IPS-20b (cell line): ENCODE measurements at regions not wholly inside any gene's neighbourhood (a gene's known extent, or its start where the extent isn't known, plus 50 kb on each side); places are given as distances from the start of the nearest gene placed in this dataset.
"Not testable (repeated sequence)": the region's sequence is repeated elsewhere in the genome, so short reads cannot be mapped to it uniquely, and the experiment has no call there.

ENCODE experiments used
- H3K27ac ChIP-seq: one replicate; pipeline ENCODE4 v1.5.1; 2013; ENCODE audit warnings: low read length
- H3K27me3 ChIP-seq: 2 replicates; pipeline ENCODE4 v1.6.1; 2013; ENCODE audit warnings: mild to moderate bottlenecking, low read length, inconsistent platforms; ENCODE audit not compliant: insufficient read depth
- H3K36me3 ChIP-seq: 2 replicates; pipeline ENCODE4 v1.6.1; 2013; ENCODE audit warnings: low read depth, mild to moderate bottlenecking, inconsistent platforms, low read length, moderate library complexity; ENCODE audit not compliant: insufficient read depth
- H3K4me1 ChIP-seq: 2 replicates; pipeline ENCODE4 v1.6.1; 2013; ENCODE audit warnings: mild to moderate bottlenecking, control low read depth, inconsistent platforms, low read length, moderate library complexity; ENCODE audit not compliant: insufficient read depth
- H3K4me3 ChIP-seq: 2 replicates; pipeline ENCODE4 v1.5.1; 2013; ENCODE audit warnings: mild to moderate bottlenecking, low read length, inconsistent platforms
- H3K9ac ChIP-seq: 2 replicates; pipeline ENCODE4 v1.6.1; 2013; ENCODE audit warnings: low read depth, mild to moderate bottlenecking, inconsistent platforms, low read length, moderate library complexity
- H3K9me3 ChIP-seq: 2 replicates; pipeline ENCODE4 v1.6.1; 2013; ENCODE audit warnings: mild to moderate bottlenecking, low read depth, low read length, inconsistent platforms; ENCODE audit not compliant: insufficient read depth

- Histone ChIP-seq H3K36me3 (no peaks in the 10 kb centered on the region), H3K9ac (no peak overlapping the region)
Observed at GRCh38 chr12:88868050-88868449, 287.8 kb upstream of the KITLG start.

GRCh38 chr12:88867510-88867909 lies 287.2 kb upstream of the KITLG start:
- no peak overlapping the region for H3K27ac ChIP-seq
- no peak overlapping the region for H3K4me3 ChIP-seq
- no peaks in the 10 kb centered on the region for H3K9me3 ChIP-seq
- peaks cover 7% of the 10 kb centered on the region for H3K4me1 ChIP-seq
- H3K9ac ChIP-seq = no peak overlapping the region
- H3K36me3 ChIP-seq = no peaks in the 10 kb centered on the region
- H3K27me3 ChIP-seq = no peaks in the 10 kb centered on the region

More at GRCh38 chr12:88868050-88868449, 287.8 kb upstream of the KITLG start:
- H3K27me3 ChIP-seq = no peaks in the 10 kb centered on the region
- H3K27ac ChIP-seq = no peak overlapping the region
- peaks cover 5% of the 10 kb centered on the region for H3K4me1 ChIP-seq
- H3K4me3 ChIP-seq = no peak overlapping the region
- H3K9me3 ChIP-seq = no peaks in the 10 kb centered on the region

GRCh38 chr12:88866881-88867280 lies 286.6 kb upstream of the KITLG start:
- H3K36me3 ChIP-seq = no peaks in the 10 kb centered on the region
- no peaks in the 10 kb centered on the region for H3K9me3 ChIP-seq
- no peak overlapping the region for H3K4me3 ChIP-seq
- H3K27me3 ChIP-seq = no peaks in the 10 kb centered on the region
- H3K9ac ChIP-seq = no peak overlapping the region
- H3K27ac ChIP-seq = no peak overlapping the region
- peaks cover 7% of the 10 kb centered on the region for H3K4me1 ChIP-seq

- no peak overlapping the region for H3K4me3 ChIP-seq
- no peak overlapping the region for H3K9ac ChIP-seq
- H3K4me1 ChIP-seq = peaks cover 7% of the 10 kb centered on the region
- H3K27me3 ChIP-seq = no peaks in the 10 kb centered on the region
- H3K27ac ChIP-seq = no peak overlapping the region
- H3K36me3 ChIP-seq = no peaks in the 10 kb centered on the region
- H3K9me3 ChIP-seq = no peaks in the 10 kb centered on the region
Observed at GRCh38 chr12:88865537-88865936, 285.3 kb upstream of the KITLG start.

- Histone ChIP-seq H3K36me3 (no peaks in the 10 kb centered on the region), H3K27ac (no peak overlapping the region), H3K4me1 (peaks cover 7% of the 10 kb centered on the region), H3K4me3 (no peak overlapping the region), H3K9me3 (no peaks in the 10 kb centered on the region), H3K27me3 (no peaks in the 10 kb centered on the region), H3K9ac (no peak overlapping the region)
Observed at GRCh38 chr12:88860851-88861250, 280.6 kb upstream of the KITLG start.

- Histone ChIP-seq H3K9me3 (no peaks in the 10 kb centered on the region), H3K27me3 (no peaks in the 10 kb centered on the region), H3K4me3 (no peak overlapping the region), H3K36me3 (no peaks in the 10 kb centered on the region), H3K4me1 (no peaks in the 10 kb centered on the region), H3K27ac (no peak overlapping the region), H3K9ac (no peak overlapping the region)
Observed at GRCh38 chr12:88856201-88856600, 275.9 kb upstream of the KITLG start.

- Histone ChIP-seq H3K4me1 (no peaks in the 10 kb centered on the region), H3K36me3 (no peaks in the 10 kb centered on the region), H3K27me3 (no peaks in the 10 kb centered on the region), H3K4me3 (no peak overlapping the region), H3K9ac (no peak overlapping the region), H3K9me3 (no peaks in the 10 kb centered on the region), H3K27ac (no peak overlapping the region)
Observed at GRCh38 chr12:88855301-88855700, 275.0 kb upstream of the KITLG start.

GRCh38 chr12:88854260-88854659 lies 274.0 kb upstream of the KITLG start:
- no peak overlapping the region for H3K9ac ChIP-seq
- H3K36me3 ChIP-seq = no peaks in the 10 kb centered on the region
- H3K27ac ChIP-seq = no peak overlapping the region
- H3K4me3 ChIP-seq = no peak overlapping the region
- H3K9me3 ChIP-seq = no peaks in the 10 kb centered on the region
- no peaks in the 10 kb centered on the region for H3K4me1 ChIP-seq
- no peaks in the 10 kb centered on the region for H3K27me3 ChIP-seq

GRCh38 chr12:88847246-88847645 lies 267.0 kb upstream of the KITLG start:
- not testable (repeated sequence) for H3K4me3 ChIP-seq, H3K9ac ChIP-seq, H3K9me3 ChIP-seq, H3K27ac ChIP-seq, H3K4me1 ChIP-seq, H3K36me3 ChIP-seq, H3K27me3 ChIP-seq

GRCh38 chr12:88844426-88844825 lies 264.2 kb upstream of the KITLG start:
- Histone ChIP-seq H3K4me3 (no peak overlapping the region), H3K4me1 (no peaks in the 10 kb centered on the region), H3K9me3 (peaks cover 4% of the 10 kb centered on the region), H3K36me3 (no peaks in the 10 kb centered on the region), H3K27me3 (no peaks in the 10 kb centered on the region), H3K27ac (no peak overlapping the region), H3K9ac (no peak overlapping the region)

GRCh38 chr12:88842314-88842713 lies 262.0 kb upstream of the KITLG start:
- Histone ChIP-seq H3K27me3 (no peaks in the 10 kb centered on the region), H3K4me1 (no peaks in the 10 kb centered on the region), H3K36me3 (no peaks in the 10 kb centered on the region), H3K9me3 (peaks cover 17% of the 10 kb centered on the region), H3K9ac (no peak overlapping the region), H3K4me3 (no peak overlapping the region), H3K27ac (no peak overlapping the region)

- no peaks in the 10 kb centered on the region for H3K4me1 ChIP-seq
- H3K27ac ChIP-seq = no peak overlapping the region
- H3K9me3 ChIP-seq = peaks cover 17% of the 10 kb centered on the region
- no peaks in the 10 kb centered on the region for H3K27me3 ChIP-seq
- H3K9ac ChIP-seq = no peak overlapping the region
- no peaks in the 10 kb centered on the region for H3K36me3 ChIP-seq
- no peak overlapping the region for H3K4me3 ChIP-seq
Observed at GRCh38 chr12:88839486-88839885, 259.2 kb upstream of the KITLG start.

- peaks cover 4% of the 10 kb centered on the region; the same call in 1 of the 2 replicates for H3K4me1 ChIP-seq
- no peaks in the 10 kb centered on the region for H3K36me3 ChIP-seq
- H3K27ac ChIP-seq = no peak overlapping the region
- H3K27me3 ChIP-seq = no peaks in the 10 kb centered on the region
- H3K4me3 ChIP-seq = no peak overlapping the region
- H3K9me3 ChIP-seq = peaks cover 17% of the 10 kb centered on the region
- H3K9ac ChIP-seq = no peak overlapping the region
Observed at GRCh38 chr12:88836156-88836555, 255.9 kb upstream of the KITLG start.
